Lower leg skin (tissue), 3 donors: ENCODE measurements at regions not wholly inside any gene's neighbourhood (a gene's known extent, or its start where the extent isn't known, plus 50 kb on each side); places are given as distances from the start of the nearest gene placed in this dataset.

ENCODE experiments used
- POLR2A ChIP-seq, 2 donors: fragments of 450-650 bp; IDR thresholded peaks; one replicate each; pipeline ENCODE4 v1.6.1; 2016 to 2017; ENCODE audit warnings: antibody characterized with exemption in 2 of 2, mild to moderate bottlenecking in 1 of 2, moderate library complexity in 1 of 2
- TF ChIP-seq, protein P1 (sequence below), 3 donors: fragments of 450-650 bp; IDR thresholded peaks; one replicate each; pipeline ENCODE4 v1.5.1; 2016; ENCODE audit warnings: antibody characterized with exemption in 3 of 3, mild to moderate bottlenecking in 3 of 3, moderate library complexity in 2 of 3

GRCh38 chr11:15849257-15849656 is 507.1 kb downstream of the SOX6 start:
- TF ChIP-seq POLR2A (IDR thresholded peaks at IDR 0.05), result no peak
- TF ChIP-seq, protein P1, sequence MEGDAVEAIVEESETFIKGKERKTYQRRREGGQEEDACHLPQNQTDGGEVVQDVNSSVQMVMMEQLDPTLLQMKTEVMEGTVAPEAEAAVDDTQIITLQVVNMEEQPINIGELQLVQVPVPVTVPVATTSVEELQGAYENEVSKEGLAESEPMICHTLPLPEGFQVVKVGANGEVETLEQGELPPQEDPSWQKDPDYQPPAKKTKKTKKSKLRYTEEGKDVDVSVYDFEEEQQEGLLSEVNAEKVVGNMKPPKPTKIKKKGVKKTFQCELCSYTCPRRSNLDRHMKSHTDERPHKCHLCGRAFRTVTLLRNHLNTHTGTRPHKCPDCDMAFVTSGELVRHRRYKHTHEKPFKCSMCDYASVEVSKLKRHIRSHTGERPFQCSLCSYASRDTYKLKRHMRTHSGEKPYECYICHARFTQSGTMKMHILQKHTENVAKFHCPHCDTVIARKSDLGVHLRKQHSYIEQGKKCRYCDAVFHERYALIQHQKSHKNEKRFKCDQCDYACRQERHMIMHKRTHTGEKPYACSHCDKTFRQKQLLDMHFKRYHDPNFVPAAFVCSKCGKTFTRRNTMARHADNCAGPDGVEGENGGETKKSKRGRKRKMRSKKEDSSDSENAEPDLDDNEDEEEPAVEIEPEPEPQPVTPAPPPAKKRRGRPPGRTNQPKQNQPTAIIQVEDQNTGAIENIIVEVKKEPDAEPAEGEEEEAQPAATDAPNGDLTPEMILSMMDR (IDR thresholded peaks at IDR 0.05), result no peak
